GM21825 (cell line): ENCODE measurements at regions not wholly inside any gene's neighbourhood (a gene's known extent, or its start where the extent isn't known, plus 50 kb on each side); places are given as distances from the start of the nearest gene placed in this dataset.

Experiments
- ATAC-seq: cut with Tn5 transposase; IDR thresholded peaks from one replicate; pipeline ENCODE4 v1.9.1; 2021; ENCODE audit warnings: mild to moderate bottlenecking, moderate library complexity; ENCODE audit not compliant: unreplicated experiment

GRCh38 chr2:145854039-145854755 lies 1334.3 kb upstream of the ZEB2 start:
- no peak for ATAC-seq

- no peak for ATAC-seq
These were observed 1331.8 kb upstream of the ZEB2 start for GRCh38 chr2:145851730-145852129.

GRCh38 chr2:145849466-145849865 lies 1329.5 kb upstream of the ZEB2 start:
- ATAC-seq, result no peak

DNA sequence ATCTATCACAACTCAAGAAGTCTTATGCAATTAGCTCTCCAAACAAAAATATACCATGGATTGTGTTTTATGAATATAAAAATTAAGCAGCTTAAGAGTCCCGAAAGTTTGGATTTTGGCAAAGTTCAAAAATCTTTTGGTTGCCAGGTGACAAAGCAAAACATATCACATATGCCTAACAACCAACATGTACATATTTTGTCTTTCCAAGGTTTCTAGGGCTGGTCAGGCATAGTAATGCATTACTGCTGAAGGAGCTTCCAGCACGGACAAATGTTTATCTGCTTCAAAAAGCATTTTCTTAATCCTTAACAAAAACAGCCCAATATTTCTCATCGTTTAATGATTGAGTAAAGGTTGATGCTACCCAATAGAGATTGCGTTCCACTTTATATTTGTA lies 1327.1 kb upstream of the ZEB2 start:
- ATAC-seq, result no peak

- no peak for ATAC-seq
These were observed 1326.0 kb upstream of the ZEB2 start for GRCh38 chr2:145845923-145846322.

DNA sequence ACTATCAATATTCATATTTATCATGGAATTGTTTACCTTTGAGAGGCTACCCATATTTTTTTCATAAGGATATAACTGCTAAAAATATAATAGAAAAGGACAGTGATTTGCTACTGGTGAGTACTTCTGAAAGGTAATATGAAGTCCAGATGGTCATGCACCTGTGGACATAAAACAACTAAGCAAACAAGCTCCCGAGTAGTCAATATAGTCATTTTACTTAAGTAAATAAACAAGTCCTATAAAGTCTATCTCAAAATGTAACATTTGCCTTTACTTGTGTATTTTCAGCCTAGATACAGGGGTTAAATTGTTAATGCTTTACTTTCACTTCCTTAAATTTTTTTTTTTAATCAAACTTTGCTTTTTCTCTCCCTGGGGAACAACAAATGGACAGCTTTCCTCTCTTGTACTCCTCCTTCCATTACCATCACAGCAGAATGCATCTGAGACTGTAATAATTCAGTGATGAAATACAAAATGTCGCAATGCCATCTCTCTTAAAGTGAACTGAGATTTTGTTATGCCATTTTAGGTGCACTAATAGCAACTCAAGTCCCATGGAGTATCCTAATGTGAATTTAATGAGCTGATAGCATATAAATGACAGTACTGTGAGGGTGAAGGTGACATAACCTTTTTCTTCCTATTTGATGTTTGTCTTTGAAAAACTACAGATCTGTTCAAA lies 1325.4 kb upstream of the ZEB2 start:
- no peak for ATAC-seq

DNA sequence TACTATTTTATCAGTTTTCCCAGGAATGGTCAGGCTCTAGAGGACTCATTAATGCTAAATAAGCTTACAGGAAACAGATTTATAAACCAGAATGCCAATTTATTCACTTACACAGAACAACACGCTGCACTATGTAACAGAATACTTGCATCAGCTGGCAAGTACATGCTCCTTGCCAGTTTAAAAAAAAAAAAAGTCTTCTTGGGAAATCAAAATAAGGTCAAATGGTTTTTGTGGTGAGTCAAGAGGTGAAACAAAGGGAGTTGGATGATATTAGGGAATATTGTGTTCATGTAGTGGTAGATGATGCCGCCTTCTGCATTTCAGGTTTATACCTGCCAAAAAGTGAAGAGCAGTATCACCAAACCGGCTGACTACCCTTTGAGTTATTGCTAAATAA lies 1322.1 kb upstream of the ZEB2 start:
- no peak for ATAC-seq

GRCh38 chr2:145836986-145837385 lies 1317.1 kb upstream of the ZEB2 start:
- ATAC-seq, result no peak

- no peak for ATAC-seq
These were observed 1315.7 kb upstream of the ZEB2 start for GRCh38 chr2:145835665-145836064.

GRCh38 chr2:145832681-145833080 lies 1312.8 kb upstream of the ZEB2 start:
- no peak for ATAC-seq

DNA sequence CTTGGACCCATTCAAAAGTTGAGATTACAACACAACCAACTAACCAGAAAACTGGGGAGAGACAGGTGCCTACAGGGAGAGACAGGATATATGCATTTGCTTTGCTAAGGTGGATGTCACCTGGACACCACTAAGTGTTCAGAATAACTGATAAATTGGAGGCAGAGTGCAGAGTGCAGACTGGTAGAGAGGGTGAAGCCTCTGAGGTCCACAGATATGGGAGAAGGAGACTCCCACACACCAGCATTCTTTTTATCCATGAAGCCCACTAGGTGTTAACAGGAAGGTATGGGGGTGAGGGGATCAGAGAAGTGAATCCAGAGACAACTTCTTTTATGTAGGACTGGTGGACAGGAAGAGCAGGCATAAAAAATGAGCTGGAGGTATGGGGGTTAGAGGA lies 1310.0 kb upstream of the ZEB2 start:
- no peak for ATAC-seq

DNA sequence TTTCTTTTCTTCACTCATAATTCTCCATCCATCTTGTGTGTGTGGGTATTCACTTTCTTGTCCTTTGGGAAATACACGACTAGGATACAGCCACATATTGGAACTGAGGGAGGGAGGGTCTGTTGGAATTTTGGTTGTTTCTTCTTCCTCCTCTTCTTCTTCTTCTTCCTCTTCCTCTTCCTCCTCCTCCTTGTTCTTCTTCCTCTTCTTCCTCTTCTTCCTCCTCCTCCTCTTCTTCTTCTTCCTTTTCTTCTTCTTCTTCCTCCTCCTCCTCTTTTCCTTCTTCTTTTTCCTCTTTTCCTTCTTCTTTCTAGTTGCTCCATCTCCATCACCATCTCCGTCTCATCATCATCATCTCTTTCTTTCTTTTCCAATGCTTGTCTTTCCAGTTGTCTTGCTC lies 1307.3 kb upstream of the ZEB2 start:
- ATAC-seq, result no peak

- no peak for ATAC-seq
These were observed 1304.5 kb upstream of the ZEB2 start for GRCh38 chr2:145824384-145824783.

GRCh38 chr2:145822892-145823534 lies 1303.1 kb upstream of the ZEB2 start:
- ATAC-seq, result no peak

DNA sequence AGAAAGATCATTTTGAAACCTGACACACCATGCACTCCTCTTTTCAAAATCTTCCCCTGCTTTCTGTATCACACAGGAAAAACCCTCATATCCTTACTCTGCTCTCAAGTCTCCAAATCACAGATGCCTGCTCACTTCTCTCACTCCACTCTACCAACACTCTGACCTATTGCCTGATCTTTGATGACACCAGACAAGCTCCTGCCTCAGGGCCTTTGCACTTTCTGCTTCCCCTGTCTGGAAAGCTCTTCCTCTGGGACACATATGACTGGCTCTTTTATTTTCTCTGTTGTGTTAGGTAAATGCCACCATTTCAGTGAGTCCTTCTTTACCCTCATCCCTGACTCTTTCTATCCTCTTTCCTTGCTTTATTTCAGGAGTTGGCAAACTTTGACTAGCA lies 1300.7 kb upstream of the ZEB2 start:
- ATAC-seq, result no peak

DNA sequence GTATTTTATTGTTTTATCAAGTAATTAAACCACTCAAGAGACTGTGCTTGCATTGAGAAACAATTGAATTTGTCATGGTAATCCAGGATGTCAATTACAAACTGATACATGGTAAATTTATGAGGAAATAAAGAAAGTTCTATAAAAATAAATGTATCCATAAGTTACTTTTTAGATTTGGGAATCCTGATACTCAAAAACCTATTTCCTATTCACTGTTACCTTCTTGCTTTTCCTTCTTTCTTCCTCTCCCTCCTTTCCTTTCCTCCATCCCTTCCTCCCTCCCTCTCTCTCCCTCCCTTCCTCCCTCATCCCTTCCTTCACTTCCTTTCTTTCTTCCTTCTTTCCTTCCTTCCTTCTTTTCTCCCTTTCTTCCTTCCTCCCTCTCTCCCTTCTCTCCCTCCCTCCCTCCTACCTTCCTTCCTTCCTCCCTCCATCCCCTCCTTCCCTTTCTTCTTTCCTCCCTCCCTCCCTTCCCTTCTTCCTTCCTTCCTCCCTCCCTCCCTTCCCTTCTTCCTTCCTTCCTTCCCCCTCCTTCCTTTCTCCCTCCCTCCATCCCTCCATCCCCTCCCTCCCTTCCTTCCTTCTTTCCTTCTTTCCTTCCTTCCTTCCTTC lies 1299.1 kb upstream of the ZEB2 start:
- no peak for ATAC-seq

- ATAC-seq, result no peak
These were observed 1296.0 kb upstream of the ZEB2 start for GRCh38 chr2:145815933-145816332.

GRCh38 chr2:145813481-145813880 lies 1293.6 kb upstream of the ZEB2 start:
- ATAC-seq, result no peak

DNA sequence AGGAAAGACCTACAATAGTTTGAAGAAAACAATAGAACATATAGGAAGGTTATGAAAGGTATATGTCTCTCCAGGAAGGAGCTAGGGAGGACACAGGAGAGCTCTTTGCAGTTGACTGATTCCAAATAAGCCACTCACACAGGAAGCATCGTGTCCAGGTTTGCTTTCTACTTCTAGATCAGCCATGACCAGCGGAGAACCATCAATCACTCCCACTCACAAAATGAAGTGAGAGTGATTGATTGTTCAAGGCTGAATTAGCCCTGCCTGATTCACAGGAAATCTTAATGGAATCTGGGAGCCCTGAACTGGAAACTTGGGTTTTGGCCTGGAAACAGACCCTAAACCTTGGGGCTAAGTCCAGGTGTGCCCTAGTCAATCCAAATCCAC lies 1292.2 kb upstream of the ZEB2 start:
- ATAC-seq, result no peak

GRCh38 chr2:145811276-145812164 lies 1291.6 kb upstream of the ZEB2 start:
- no peak for ATAC-seq

- ATAC-seq, result no peak
These were observed 1288.0 kb upstream of the ZEB2 start for GRCh38 chr2:145807968-145808367.
